GM23338 (cell line): ENCODE measurements at regions not wholly inside any gene's neighbourhood (a gene's known extent, or its start where the extent isn't known, plus 50 kb on each side); places are given as distances from the start of the nearest gene placed in this dataset.

Experiments
- ATAC-seq: fragments of 200-7000 bp; cut with Tn5 transposase; 3 replicates; pipeline ENCODE4 v1.9.1; 2020
- DNase-seq: peaks from one replicate; pipeline ENCODE4 v3.0.0-alpha.2; 2015; ENCODE audit warnings: low spot score
- H2AFZ ChIP-seq: fragments of 200-600 bp; sonication (generic); 2 replicates; pipeline ENCODE4 v1.8.0; 2016; ENCODE audit warnings: antibody characterized with exemption, mild to moderate bottlenecking, moderate library complexity
- H3F3A ChIP-seq: fragments of 200-600 bp; sonication (generic); replicated peaks from 2 replicates; pipeline ENCODE4 v1.8.0; 2017; ENCODE audit warnings: antibody characterized with exemption, mixed run types, low read depth
- H3K27ac ChIP-seq: fragments of 200-600 bp; sonication (generic); 2 replicates; pipeline ENCODE4 v1.6.1; 2016; ENCODE audit warnings: low read depth
- H3K27me3 ChIP-seq: fragments of 200-600 bp; sonication (generic); 2 replicates; pipeline ENCODE4 v1.8.0; 2016; ENCODE audit warnings: mild to moderate bottlenecking, mixed run types, moderate library complexity; ENCODE audit not compliant: insufficient read depth
- H3K36me3 ChIP-seq: fragments of 200-600 bp; sonication (generic); 2 replicates; pipeline ENCODE4 v1.8.0; 2016; ENCODE audit warnings: mild to moderate bottlenecking; ENCODE audit not compliant: insufficient read depth
- H3K4me1 ChIP-seq: fragments of 200-600 bp; sonication (generic); 2 replicates; pipeline ENCODE4 v1.8.0; 2016; ENCODE audit warnings: mild to moderate bottlenecking, moderate library complexity; ENCODE audit not compliant: insufficient read depth
- H3K4me2 ChIP-seq: fragments of 200-600 bp; sonication (generic); 2 replicates; pipeline ENCODE4 v1.7.1; 2017; ENCODE audit warnings: mixed run types
- H3K4me3 ChIP-seq: fragments of 200-600 bp; sonication (generic); 2 replicates; pipeline ENCODE4 v1.6.1; 2016; ENCODE audit warnings: mixed run types
- H3K79me2 ChIP-seq: fragments of 200-600 bp; sonication (generic); replicated peaks from 2 replicates; pipeline ENCODE4 v1.8.0; 2017; ENCODE audit warnings: mild to moderate bottlenecking; ENCODE audit not compliant: insufficient read depth
- H3K9me2 ChIP-seq: fragments of 200-600 bp; sonication (generic); 2 replicates; pipeline ENCODE4 v1.8.0; 2017; ENCODE audit not compliant: insufficient read depth
- H4K20me1 ChIP-seq: fragments of 200-600 bp; sonication (generic); replicated peaks from 2 replicates; pipeline ENCODE4 v1.8.0; 2017; ENCODE audit warnings: mild to moderate bottlenecking; ENCODE audit not compliant: insufficient read depth
- H3K27ac Mint-ChIP-seq: 2 replicates; pipeline ENCODE4 v1.8.0; 2020; ENCODE audit warnings: inconsistent platforms, mild to moderate bottlenecking, moderate library complexity, mixed read lengths
- H3K27me3 Mint-ChIP-seq: 3 replicates; pipeline ENCODE4 v1.8.0; 2022; ENCODE audit warnings: low read depth, mild to moderate bottlenecking, moderate library complexity, mixed read lengths, inconsistent platforms; ENCODE audit not compliant: insufficient read depth, poor library complexity
- H3K36me3 Mint-ChIP-seq: 3 replicates; pipeline ENCODE4 v1.8.0; 2021; ENCODE audit warnings: low read depth, mild to moderate bottlenecking, inconsistent platforms, moderate library complexity, mixed read lengths
- H3K4me1 Mint-ChIP-seq: 3 replicates; pipeline ENCODE4 v1.8.0; 2020; ENCODE audit warnings: mild to moderate bottlenecking, inconsistent platforms, mixed read lengths
- H3K4me3 Mint-ChIP-seq: 3 replicates; pipeline ENCODE4 v1.8.0; 2021; ENCODE audit warnings: moderate library complexity, mild to moderate bottlenecking, inconsistent platforms, mixed read lengths
- H3K9me3 Mint-ChIP-seq: 3 replicates; pipeline ENCODE4 v1.8.0; 2020; ENCODE audit warnings: moderate library complexity, mild to moderate bottlenecking, inconsistent platforms, mixed read lengths
- CREB1 ChIP-seq: fragments of 250-450 bp; sonication (Bioruptor Pico); IDR thresholded peaks from 2 replicates; pipeline ENCODE4 v1.5.0; 2020; ENCODE audit warnings: low read depth, mild to moderate bottlenecking, moderate library complexity
- CTCF ChIP-seq, 2 experiments: fragments of 200-600 bp in 1 of 2; sonication (generic) in 1 of 2; conservative IDR thresholded peaks; 2 replicates each; pipeline versions ENCODE4 v1.5.1 to v1.6.1; 2016 to 2017; ENCODE audit warnings: antibody characterized with exemption in 2 of 2, low read depth in 2 of 2, mild to moderate bottlenecking in 2 of 2, moderate library complexity in 1 of 2
- ETS1 ChIP-seq: IDR thresholded peaks from 2 replicates; pipeline ENCODE4 v1.6.1; 2016; ENCODE audit warnings: antibody characterized with exemption
- EZH2 ChIP-seq: fragments of 200-600 bp; sonication (generic); IDR thresholded peaks from one replicate; pipeline ENCODE4 v1.8.0; 2017; ENCODE audit warnings: antibody characterized with exemption, mild to moderate bottlenecking, low read depth; ENCODE audit not compliant: unreplicated experiment
- EZH2phosphoT487 ChIP-seq: fragments of 200-600 bp; sonication (generic); IDR thresholded peaks from one replicate; pipeline ENCODE4 v1.8.1; 2018; ENCODE audit warnings: antibody characterized with exemption; ENCODE audit not compliant: unreplicated experiment
- JUNB ChIP-seq: IDR thresholded peaks from one replicate; pipeline ENCODE4 v1.6.1; 2016; ENCODE audit warnings: antibody characterized with exemption; ENCODE audit not compliant: unreplicated experiment
- NANOG ChIP-seq: IDR thresholded peaks from 2 replicates; pipeline ENCODE4 v1.6.1; 2016; ENCODE audit warnings: antibody characterized with exemption, borderline replicate concordance
- POLR2AphosphoS5 ChIP-seq: IDR thresholded peaks from 2 replicates; pipeline ENCODE4 v1.6.1; 2016; ENCODE audit warnings: antibody characterized with exemption, low read depth
- REST ChIP-seq: IDR thresholded peaks from one replicate; pipeline ENCODE4 v1.6.1; 2018; ENCODE audit warnings: antibody characterized with exemption; ENCODE audit not compliant: unreplicated experiment
- STAT1 ChIP-seq: IDR thresholded peaks from one replicate; pipeline ENCODE4 v1.6.1; 2016; ENCODE audit warnings: antibody characterized with exemption; ENCODE audit not compliant: unreplicated experiment
- ZNF114 ChIP-seq: fragments of 250-450 bp; sonication (Bioruptor Pico); IDR thresholded peaks from 2 replicates; pipeline ENCODE4 v1.5.0; 2020; ENCODE audit warnings: mild to moderate bottlenecking, moderate library complexity
- ZNF331 ChIP-seq: fragments of 250-450 bp; sonication (Bioruptor Pico); IDR thresholded peaks from 2 replicates; pipeline ENCODE4 v1.5.0; 2020; ENCODE audit warnings: low read depth, mild to moderate bottlenecking, moderate library complexity
- ZNF462 ChIP-seq: fragments of 250-450 bp; sonication (Bioruptor Pico); IDR thresholded peaks from 2 replicates; pipeline ENCODE4 v1.5.0; 2020; ENCODE audit warnings: mild to moderate bottlenecking, moderate library complexity

GRCh38 chr2:234724850-234725249, 227.0 kb upstream of the SH3BP4 start (continued):
- TF ChIP-seq EZH2phosphoT487 = no peak

GRCh38 chr2:234723400-234723799, 226.5 kb upstream of the ARL4C start:
- Histone ChIP-seq H3K27me3 (no peaks in the 10 kb centered on the region), H3K4me3 (no peak overlapping the region), H3K9me2 (no peaks in the 10 kb centered on the region; the same call in 1 of the 2 replicates), H3K4me1 (peaks cover 7% of the 10 kb centered on the region; the same call in 1 of the 2 replicates), H3F3A (no peaks in the 10 kb centered on the region), H3K36me3 (no peaks in the 10 kb centered on the region), H3K4me2 (no peak overlapping the region), H2AFZ (peak overlapping the region; percentile 94; the same call in 1 of the 2 replicates), H3K79me2 (no peaks in the 10 kb centered on the region), H3K27ac (no peak overlapping the region), H4K20me1 (no peaks in the 10 kb centered on the region)
- Mint-ChIP-seq H3K27ac (no peak overlapping the region), H3K36me3 (no peaks in the 10 kb centered on the region), H3K4me1 (peaks cover 14% of the 10 kb centered on the region), H3K27me3 (peaks cover 9% of the 10 kb centered on the region), H3K9me3 (no peaks in the 10 kb centered on the region), H3K4me3 (no peak overlapping the region)
- no peak for DNase-seq
- no peak for ATAC-seq
- TF ChIP-seq JUNB (no peak), EZH2 (no peak), ZNF331 (CRISPR knock-in tag) (no peak), ZNF114 (no peak), EZH2phosphoT487 (no peak), REST (no peak), NANOG (no peak), ETS1 (no peak), ZNF462 (CRISPR knock-in tag) (no peak), CREB1 (CRISPR knock-in tag) (no peak), STAT1 (no peak), POLR2AphosphoS5 (no peak), CTCF (conservative IDR thresholded peaks at IDR 0.05; ENCODE audit: low read depth in 2 of 2) (no peak)
